Mesothelial cell of epicardium (in vitro differentiated cells): ENCODE measurements at regions not wholly inside any gene's neighbourhood (a gene's known extent, or its start where the extent isn't known, plus 50 kb on each side); places are given as distances from the start of the nearest gene placed in this dataset.

Source experiments
- DNase-seq, 2 experiments: peaks; one replicate each; pipeline ENCODE4 v3.0.0; 2021; ENCODE audit warnings: low spot score in 2 of 2; ENCODE audit not compliant: unreplicated experiment in 2 of 2
- H3K27ac Mint-ChIP-seq: 2 replicates; pipeline ENCODE4 v1.8.0; 2021; ENCODE audit warnings: mixed read lengths
- H3K27me3 Mint-ChIP-seq: 2 replicates; pipeline ENCODE4 v1.8.0; 2021; ENCODE audit warnings: low read depth, mixed read lengths
- H3K36me3 Mint-ChIP-seq: 2 replicates; pipeline ENCODE4 v1.8.0; 2021; ENCODE audit warnings: mixed read lengths
- H3K4me1 Mint-ChIP-seq: 2 replicates; pipeline ENCODE4 v1.8.0; 2021; ENCODE audit warnings: mixed read lengths
- H3K4me3 Mint-ChIP-seq: 2 replicates; pipeline ENCODE4 v1.8.0; 2021; ENCODE audit warnings: mild to moderate bottlenecking, moderate library complexity, mixed read lengths
- H3K9me3 Mint-ChIP-seq: 2 replicates; pipeline ENCODE4 v1.8.0; 2021; ENCODE audit warnings: mixed read lengths
- CTCF ChIP-seq: fragments of 200-600 bp; sonication (generic); IDR thresholded peaks from one replicate; pipeline ENCODE4 v1.5.0; 2021; ENCODE audit warnings: antibody characterized with exemption; ENCODE audit not compliant: unreplicated experiment

GRCh38 chr9:78644359-78644758 is 347.4 kb downstream of the PSAT1 start:
- TF ChIP-seq CTCF: no peak
- Mint-ChIP-seq H3K4me1 (peaks cover 2% of the 10 kb centered on the region), H3K27me3 (peaks cover 7% of the 10 kb centered on the region), H3K9me3 (peaks cover 27% of the 10 kb centered on the region), H3K4me3 (no peak overlapping the region), H3K27ac (no peak overlapping the region), H3K36me3 (peaks cover 5% of the 10 kb centered on the region)
- no peak for DNase-seq

DNA sequence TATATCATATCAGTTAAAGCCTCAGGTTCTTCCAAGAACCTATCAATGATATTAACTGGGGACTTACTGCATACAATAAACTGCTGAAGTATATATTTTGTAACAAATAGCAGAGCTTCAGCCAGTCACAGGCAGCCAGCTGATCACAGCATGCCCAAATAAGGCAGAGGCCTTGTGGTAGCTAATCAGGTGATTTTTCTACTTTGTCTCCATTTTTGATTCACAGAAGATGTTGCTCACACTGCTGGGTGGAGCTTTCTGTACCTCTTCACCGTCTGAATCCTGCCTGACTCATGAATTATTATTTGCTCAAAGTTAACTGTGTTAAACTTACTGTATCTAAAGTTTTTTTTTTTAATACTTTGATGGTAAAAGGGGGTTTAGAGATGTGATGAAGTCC is 357.4 kb downstream of the PSAT1 start:
- no peak for TF ChIP-seq CTCF
- no peaks in the 10 kb centered on the region for H3K4me1 Mint-ChIP-seq
- H3K27ac Mint-ChIP-seq: no peak overlapping the region
- H3K36me3 Mint-ChIP-seq: no peaks in the 10 kb centered on the region
- H3K27me3 Mint-ChIP-seq: peaks cover 10% of the 10 kb centered on the region
- DNase-seq: no peak
- H3K4me3 Mint-ChIP-seq: no peak overlapping the region
- H3K9me3 Mint-ChIP-seq: peaks cover 8% of the 10 kb centered on the region

DNA sequence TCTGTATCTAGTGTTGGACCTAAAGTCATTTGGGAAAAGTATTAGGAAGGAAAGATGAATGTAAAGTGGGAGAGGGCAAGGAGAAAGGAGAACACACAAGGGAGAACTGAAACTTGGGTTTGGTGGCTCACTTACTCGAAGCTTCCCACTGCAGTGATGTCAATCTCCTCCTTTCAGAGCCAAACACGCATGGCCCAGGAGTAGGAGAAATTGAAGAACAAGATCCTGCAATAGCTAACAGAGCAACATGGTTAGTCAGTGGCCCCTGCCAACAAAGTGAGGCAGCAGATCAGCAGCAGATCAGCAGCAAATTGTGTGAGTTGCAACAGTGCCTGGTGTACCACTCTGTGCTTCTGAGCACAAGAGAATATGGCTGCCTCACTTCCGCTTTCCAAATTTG is 366.4 kb downstream of the PSAT1 start:
- Mint-ChIP-seq H3K36me3 (no peaks in the 10 kb centered on the region), H3K4me3 (no peak overlapping the region), H3K9me3 (no peaks in the 10 kb centered on the region), H3K27me3 (peaks cover 45% of the 10 kb centered on the region), H3K27ac (no peak overlapping the region), H3K4me1 (peaks cover 17% of the 10 kb centered on the region)
- no peak for TF ChIP-seq CTCF
- no peak for DNase-seq

- H3K4me1 Mint-ChIP-seq: peaks cover 20% of the 10 kb centered on the region
- H3K4me3 Mint-ChIP-seq: no peak overlapping the region
- no peak overlapping the region for H3K27ac Mint-ChIP-seq
- peaks cover 35% of the 10 kb centered on the region for H3K27me3 Mint-ChIP-seq
- H3K36me3 Mint-ChIP-seq: no peaks in the 10 kb centered on the region
- DNase-seq: no peak
- no peak for TF ChIP-seq CTCF
- H3K9me3 Mint-ChIP-seq: no peaks in the 10 kb centered on the region
Measured at GRCh38 chr9:78664370-78664769, 367.4 kb downstream of the PSAT1 start.

DNA sequence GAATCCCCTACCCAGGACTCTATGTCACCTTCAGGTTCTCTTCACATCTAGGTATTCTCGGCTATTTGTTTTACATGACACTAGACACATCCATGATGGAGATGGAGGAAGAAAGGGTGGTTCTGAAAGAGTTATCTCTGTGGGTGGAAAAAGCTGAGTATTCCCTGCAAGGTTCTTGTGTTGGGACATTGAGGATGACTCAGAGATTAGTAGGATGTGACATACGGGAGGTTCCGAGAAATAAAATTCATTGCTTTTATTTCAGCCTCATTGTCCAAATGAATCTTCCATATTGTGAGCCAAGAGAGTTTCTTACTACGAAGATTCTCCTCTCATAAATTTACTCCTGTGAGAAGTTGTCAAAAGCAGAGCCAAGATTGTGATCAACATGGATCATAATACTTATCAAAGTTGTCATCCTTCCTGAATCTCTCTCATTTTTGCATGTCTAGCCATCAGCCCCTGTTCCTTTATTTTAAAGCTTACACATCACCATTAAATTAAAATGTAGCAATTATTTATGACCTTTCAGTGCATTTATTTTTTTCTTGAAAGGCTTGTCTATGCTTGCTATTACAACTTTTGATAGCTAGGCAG is 370.0 kb downstream of the PSAT1 start:
- DNase-seq: no peak
- no peak overlapping the region for H3K27ac Mint-ChIP-seq
- H3K36me3 Mint-ChIP-seq: no peaks in the 10 kb centered on the region
- no peak overlapping the region for H3K4me3 Mint-ChIP-seq
- no peak for TF ChIP-seq CTCF
- H3K4me1 Mint-ChIP-seq: peaks cover 31% of the 10 kb centered on the region
- no peaks in the 10 kb centered on the region for H3K9me3 Mint-ChIP-seq
- peaks cover 18% of the 10 kb centered on the region for H3K27me3 Mint-ChIP-seq

- Mint-ChIP-seq H3K36me3 (no peaks in the 10 kb centered on the region), H3K27me3 (peaks cover 12% of the 10 kb centered on the region), H3K9me3 (no peaks in the 10 kb centered on the region), H3K4me1 (peaks cover 36% of the 10 kb centered on the region), H3K27ac (no peak overlapping the region), H3K4me3 (no peak overlapping the region)
- DNase-seq: no peak
- no peak for TF ChIP-seq CTCF
Measured at GRCh38 chr9:78668148-78668832, 371.4 kb downstream of the PSAT1 start.
